Neural cell (in vitro differentiated cells): ENCODE measurements at regions not wholly inside any gene's neighbourhood (a gene's known extent, or its start where the extent isn't known, plus 50 kb on each side); places are given as distances from the start of the nearest gene placed in this dataset.

Experiments
- EP300 ChIP-seq: fragments of 450-650 bp; conservative IDR thresholded peaks from 2 replicates; pipeline ENCODE4 v1.6.1; 2014; ENCODE audit warnings: antibody characterized with exemption, mild to moderate bottlenecking, moderate library complexity; ENCODE audit not compliant: poor library complexity, severe bottlenecking
- EZH2 ChIP-seq: fragments of 200-600, 300-800 bp; shearing (Covaris generic), sonication (generic); IDR thresholded peaks from 2 replicates; pipeline ENCODE4 v1.6.1; 2014; ENCODE audit warnings: antibody characterized with exemption, low read length, borderline replicate concordance, mild to moderate bottlenecking; ENCODE audit not compliant: insufficient read depth, poor library complexity, severe bottlenecking
- TF ChIP-seq, protein P1 (sequence below): fragments of 450-650 bp; IDR thresholded peaks from 2 replicates; pipeline ENCODE4 v1.5.1; 2014; ENCODE audit warnings: antibody characterized with exemption, mild to moderate bottlenecking, moderate library complexity; ENCODE audit not compliant: poor library complexity, severe bottlenecking

DNA sequence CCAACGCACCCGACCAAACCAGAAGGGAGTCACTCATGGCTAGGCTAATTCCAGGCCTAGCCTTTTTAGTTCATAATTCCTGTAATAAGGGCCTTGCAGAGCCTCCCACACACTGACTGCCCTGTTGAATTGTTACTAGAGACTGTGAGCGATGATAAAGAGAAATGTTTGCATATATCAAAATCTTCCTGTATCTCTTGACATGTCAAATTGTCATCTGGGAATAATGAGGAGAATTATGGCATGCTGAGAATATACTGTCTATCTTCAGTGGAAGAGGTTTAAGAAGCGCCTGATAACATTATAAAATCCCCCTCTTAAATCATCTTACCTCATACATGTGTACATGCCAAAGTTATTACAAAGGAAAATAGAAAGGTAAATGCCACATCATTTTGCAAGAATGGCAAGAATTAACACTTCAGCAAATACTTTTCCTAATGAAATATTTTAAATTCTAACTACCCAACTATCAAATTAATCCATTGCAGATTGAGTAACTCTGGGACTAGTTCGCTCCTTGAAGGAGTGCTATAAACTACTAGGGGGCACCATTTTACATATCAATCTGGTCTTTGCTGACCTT is 144.1 kb downstream of the CENPF start:
- TF ChIP-seq EZH2 (no peak), EP300 (peak; percentile 83)
- TF ChIP-seq, protein P1, sequence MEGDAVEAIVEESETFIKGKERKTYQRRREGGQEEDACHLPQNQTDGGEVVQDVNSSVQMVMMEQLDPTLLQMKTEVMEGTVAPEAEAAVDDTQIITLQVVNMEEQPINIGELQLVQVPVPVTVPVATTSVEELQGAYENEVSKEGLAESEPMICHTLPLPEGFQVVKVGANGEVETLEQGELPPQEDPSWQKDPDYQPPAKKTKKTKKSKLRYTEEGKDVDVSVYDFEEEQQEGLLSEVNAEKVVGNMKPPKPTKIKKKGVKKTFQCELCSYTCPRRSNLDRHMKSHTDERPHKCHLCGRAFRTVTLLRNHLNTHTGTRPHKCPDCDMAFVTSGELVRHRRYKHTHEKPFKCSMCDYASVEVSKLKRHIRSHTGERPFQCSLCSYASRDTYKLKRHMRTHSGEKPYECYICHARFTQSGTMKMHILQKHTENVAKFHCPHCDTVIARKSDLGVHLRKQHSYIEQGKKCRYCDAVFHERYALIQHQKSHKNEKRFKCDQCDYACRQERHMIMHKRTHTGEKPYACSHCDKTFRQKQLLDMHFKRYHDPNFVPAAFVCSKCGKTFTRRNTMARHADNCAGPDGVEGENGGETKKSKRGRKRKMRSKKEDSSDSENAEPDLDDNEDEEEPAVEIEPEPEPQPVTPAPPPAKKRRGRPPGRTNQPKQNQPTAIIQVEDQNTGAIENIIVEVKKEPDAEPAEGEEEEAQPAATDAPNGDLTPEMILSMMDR, result no peak
